HG03520 (cell line): ENCODE measurements at regions not wholly inside any gene's neighbourhood (a gene's known extent, or its start where the extent isn't known, plus 50 kb on each side); places are given as distances from the start of the nearest gene placed in this dataset.

Experiments used
- ATAC-seq: cut with Tn5 transposase; IDR thresholded peaks from one replicate; pipeline ENCODE4 v1.9.1; 2021; ENCODE audit warnings: mild to moderate bottlenecking, moderate library complexity; ENCODE audit not compliant: unreplicated experiment

GRCh38 chr14:100381395-100382105, 58.4 kb downstream of the SLC25A47 start:
- ATAC-seq, result no peak

- no peak for ATAC-seq
Observed at GRCh38 chr14:100382106-100382455, 58.9 kb downstream of the SLC25A47 start.

- ATAC-seq, result no peak
Observed at GRCh38 chr14:100383727-100384158, 60.6 kb downstream of the SLC25A47 start.

- ATAC-seq, result no peak
Observed at GRCh38 chr14:100384277-100384676, 61.1 kb downstream of the SLC25A47 start.

DNA sequence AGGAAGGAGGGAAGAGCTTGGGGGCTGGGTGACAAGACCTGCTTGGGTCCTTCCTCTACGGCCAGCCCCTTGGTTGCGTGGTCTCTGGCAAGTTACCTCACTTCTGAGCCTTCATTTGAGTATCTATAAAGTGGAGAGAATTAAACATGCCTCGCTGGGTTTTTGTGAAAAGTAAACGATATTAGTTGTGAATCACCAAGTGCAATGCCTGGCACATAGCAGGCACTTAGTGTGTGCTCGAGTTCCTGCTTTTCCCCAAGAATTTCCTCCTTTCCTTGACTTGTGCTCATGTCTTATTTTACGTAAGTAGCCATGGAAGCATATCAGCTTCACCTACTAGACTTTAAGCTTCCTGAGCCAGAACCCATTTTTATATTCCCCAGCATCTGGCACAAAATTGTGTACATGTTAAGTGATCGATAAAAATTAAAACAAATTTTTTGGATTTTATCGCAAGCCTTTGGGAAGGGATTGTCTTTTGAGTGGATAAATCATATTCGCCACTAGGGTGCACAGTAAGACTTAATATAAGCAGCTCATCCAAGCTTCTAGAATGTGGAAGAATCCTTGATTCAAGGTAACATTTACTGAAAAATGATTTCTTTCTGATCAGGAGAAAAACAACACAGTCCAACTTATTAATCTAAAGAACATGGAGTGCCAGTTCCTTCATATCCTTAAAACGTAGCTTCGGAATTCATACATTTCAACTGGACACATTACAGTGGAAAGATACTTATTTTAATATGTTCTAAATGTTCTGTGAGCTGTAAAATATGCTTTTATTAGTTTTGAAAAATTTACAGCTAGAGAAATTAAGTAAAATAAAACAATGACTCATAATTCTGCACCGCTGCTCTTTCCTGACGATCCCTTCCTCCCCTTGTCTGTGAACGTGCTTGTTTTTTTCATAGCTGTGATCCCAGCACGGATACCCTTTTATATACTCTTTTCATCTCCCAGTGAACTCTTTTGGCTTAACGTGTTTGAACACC, 62.0 kb downstream of the SLC25A47 start:
- ATAC-seq, result no peak

DNA sequence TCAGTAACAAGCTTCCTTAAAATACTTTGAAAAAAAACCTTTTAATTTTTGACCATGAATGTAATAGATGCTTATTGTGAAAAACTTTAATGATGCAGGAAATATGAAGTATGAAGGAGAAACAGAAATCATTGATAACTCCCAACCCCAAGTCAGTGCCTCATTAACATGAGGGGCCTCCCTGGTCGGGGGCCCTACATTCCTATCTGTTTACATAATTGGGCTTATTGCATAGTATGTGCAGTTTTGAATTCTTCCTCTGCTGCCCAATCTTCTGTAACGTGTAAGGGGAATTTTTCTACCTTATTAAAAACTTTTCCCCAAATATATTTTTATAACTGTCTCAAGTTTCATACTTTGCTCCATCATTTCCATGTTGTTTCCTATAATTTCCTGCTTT, 63.0 kb downstream of the SLC25A47 start:
- no peak for ATAC-seq

DNA sequence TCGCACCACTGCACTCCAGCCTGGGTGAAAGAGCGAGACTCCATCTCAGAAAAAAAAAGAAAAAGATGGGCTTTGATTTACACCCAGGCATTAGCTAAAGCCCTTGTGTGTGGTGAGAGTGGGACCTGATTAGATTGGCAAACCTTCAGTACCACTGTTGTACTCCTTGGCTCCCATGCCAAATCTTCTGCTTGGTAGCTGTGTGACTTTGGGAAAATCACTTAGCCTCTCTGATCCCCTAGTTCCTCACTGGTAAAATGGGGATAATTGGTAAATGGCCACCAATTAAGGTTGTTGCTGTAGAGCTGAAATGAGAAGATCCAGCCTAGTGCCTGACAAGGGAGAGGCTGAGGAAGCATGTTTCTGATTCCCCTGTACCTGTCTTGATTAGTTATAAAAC, 63.7 kb downstream of the SLC25A47 start:
- no peak for ATAC-seq

- ATAC-seq, result no peak
Observed at GRCh38 chr14:100387450-100387849, 64.3 kb downstream of the SLC25A47 start.

- ATAC-seq, result no peak
Observed at GRCh38 chr14:100388103-100389054, 65.2 kb downstream of the SLC25A47 start.

GRCh38 chr14:100389497-100390104, 66.5 kb downstream of the SLC25A47 start:
- ATAC-seq, result no peak

DNA sequence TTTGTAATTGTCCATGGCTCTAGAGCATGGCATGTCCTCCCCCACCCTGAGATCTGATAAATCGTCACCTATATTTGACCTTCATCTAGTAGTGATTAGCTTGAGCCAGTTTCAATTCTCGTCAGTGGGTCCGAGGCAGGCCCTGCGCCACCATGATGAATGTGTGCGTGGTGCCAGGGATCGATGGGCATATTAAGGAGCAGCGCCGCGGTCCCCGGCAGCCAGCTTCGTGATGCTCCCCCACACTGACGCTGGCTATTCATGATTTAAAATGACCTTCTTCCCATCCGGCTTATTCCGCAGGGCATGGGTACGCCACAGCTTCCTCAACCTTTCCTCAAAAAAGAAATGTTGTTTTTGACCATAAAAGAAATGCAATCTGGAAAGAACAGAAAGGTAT, 68.0 kb downstream of the SLC25A47 start:
- ATAC-seq, result no peak

DNA sequence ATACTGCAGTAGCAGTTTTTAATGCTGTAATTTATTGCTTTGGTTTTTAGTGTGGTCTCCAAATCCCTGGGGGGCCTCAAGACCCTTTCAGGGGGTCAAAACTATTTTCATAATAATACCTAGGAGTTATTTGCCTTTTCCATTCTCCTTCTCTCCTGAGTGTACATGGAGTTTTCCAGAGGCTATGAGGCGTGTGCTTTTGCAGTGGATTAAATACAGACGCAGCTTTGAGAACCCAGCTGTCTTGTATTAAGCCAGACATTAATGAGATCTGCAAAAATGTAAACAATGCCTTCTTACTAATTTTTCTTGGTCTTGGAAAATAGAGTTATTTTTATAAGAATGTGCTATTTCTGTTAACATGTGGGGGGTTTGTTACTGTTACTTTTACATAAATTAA, 68.6 kb downstream of the SLC25A47 start:
- no peak for ATAC-seq

DNA sequence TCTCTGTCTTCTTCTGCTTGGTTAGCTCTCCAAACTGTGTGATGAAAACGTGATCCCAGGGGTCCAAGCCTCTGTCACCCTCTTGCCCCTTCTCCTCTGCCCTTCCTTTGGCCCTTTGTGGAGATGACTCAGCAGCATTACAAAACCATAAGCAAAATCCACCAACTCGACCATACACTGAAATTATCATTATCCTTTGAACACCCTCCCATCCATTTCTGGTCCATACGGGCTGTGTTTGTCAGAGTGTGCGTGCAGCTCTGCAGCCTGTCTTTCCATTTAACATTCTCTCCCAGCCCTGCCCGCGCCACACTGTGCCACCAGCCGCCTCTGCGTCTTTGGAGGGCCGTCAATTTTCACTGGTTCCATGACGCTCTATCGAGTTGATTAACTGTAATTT, 69.2 kb downstream of the SLC25A47 start:
- ATAC-seq, result no peak

- no peak for ATAC-seq
Observed at GRCh38 chr14:100393362-100393761, 70.2 kb downstream of the SLC25A47 start.

GRCh38 chr14:100393906-100394732, 71.0 kb downstream of the SLC25A47 start:
- no peak for ATAC-seq

- no peak for ATAC-seq
Observed at GRCh38 chr14:100394886-100395672, 71.9 kb downstream of the SLC25A47 start.

DNA sequence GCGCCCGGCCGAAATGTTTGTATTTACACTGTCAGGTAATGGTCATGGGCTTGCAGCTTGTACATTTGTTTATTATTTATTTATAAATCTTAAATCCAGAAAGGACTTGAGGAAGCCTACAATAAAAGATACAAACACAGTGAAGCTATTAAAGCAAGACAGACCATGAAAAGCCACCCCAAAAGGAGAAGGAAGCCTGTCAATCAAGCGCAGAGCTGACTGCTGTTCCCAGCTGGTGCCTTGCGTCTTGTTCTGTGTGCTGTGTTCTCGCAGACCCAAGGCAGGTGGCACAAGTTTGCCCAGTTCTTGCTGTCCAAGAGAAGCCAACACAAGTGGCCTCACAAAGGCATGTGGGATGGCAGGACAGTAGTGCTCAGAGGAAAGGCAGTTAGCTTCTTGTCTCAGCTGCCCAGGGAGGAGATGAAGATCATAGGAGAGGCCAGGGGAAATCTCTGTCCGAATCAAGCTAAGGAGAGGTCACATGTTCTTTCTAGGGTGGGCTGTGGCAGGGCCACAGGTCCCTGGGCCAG, 73.2 kb downstream of the SLC25A47 start:
- ATAC-seq, result no peak

DNA sequence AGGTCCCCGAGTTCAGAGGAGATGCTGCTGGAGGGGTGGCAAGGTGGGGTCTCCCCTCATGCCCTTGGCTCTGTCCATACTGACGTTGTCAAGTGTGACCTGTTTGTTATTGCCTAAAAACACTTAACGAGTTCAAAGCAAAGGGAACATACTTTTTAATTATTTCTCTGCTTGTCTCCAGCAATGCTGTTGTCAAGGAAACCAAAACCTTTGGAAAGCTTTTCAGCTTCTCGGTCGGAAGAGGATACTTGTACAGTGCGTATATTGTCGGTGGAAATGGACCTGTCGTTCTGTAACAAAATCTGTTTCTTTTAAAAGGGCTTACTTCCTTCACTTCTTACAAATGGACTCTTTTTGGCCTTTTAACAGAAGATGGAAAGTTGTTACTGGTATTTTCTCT, 73.9 kb downstream of the SLC25A47 start:
- ATAC-seq, result no peak

- ATAC-seq, result no peak
Observed at GRCh38 chr14:100398044-100398443, 74.9 kb downstream of the SLC25A47 start.
